HG02763 (cell line): ENCODE measurements at regions not wholly inside any gene's neighbourhood (a gene's known extent, or its start where the extent isn't known, plus 50 kb on each side); places are given as distances from the start of the nearest gene placed in this dataset.
A peak's percentile ranks its signal among the peaks of the same experiment; 100 is the strongest.

Experiments used
- ATAC-seq: cut with Tn5 transposase; IDR thresholded peaks from one replicate; pipeline ENCODE4 v1.9.1; 2021; ENCODE audit warnings: mild to moderate bottlenecking, moderate library complexity; ENCODE audit not compliant: unreplicated experiment

GRCh38 chr12:90102957-90103652 lies 394.5 kb upstream of the ATP2B1 start:
- ATAC-seq = peak; percentile 67

DNA sequence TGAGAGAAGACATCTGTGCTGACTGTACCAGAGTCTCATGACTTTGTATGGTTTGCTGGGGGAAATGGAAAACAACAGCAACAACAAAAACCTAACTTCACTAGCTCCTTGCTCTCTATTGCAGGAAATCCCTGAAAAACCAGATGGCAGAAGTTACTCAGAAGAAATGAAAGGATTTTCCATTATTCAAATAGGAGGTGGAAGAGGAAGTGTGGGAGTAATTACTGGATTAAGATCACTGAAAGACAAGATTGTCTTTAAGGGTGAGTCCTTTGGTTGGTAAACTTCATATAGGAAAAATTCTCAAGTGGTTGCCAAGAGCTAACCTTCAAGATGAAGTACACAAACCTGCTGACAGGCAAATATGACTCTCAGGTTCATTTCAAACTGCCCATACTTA lies 391.9 kb upstream of the ATP2B1 start:
- no peak for ATAC-seq

DNA sequence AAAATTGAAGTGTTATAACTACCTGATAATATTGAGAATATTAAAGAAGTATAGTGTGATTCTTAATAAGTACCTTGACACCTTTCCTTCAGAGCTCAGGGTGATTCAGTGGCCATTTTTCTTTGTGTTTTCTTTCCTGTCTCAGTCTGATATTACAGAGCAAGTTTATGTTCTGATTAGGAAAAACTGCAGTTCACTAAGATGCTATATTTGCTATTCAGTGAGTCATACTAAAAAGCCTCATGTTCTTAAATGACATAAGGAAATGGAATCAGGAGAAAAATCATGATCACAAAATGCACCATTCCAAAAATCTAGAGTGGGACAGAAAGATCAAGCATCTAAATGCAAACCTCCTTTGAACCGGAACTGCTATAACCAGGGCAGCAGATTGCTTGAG lies 390.6 kb upstream of the ATP2B1 start:
- no peak for ATAC-seq

- no peak for ATAC-seq
Observed at GRCh38 chr12:90098132-90098779, 389.6 kb upstream of the ATP2B1 start.

GRCh38 chr12:90091809-90092208 lies 383.2 kb upstream of the ATP2B1 start:
- no peak for ATAC-seq

DNA sequence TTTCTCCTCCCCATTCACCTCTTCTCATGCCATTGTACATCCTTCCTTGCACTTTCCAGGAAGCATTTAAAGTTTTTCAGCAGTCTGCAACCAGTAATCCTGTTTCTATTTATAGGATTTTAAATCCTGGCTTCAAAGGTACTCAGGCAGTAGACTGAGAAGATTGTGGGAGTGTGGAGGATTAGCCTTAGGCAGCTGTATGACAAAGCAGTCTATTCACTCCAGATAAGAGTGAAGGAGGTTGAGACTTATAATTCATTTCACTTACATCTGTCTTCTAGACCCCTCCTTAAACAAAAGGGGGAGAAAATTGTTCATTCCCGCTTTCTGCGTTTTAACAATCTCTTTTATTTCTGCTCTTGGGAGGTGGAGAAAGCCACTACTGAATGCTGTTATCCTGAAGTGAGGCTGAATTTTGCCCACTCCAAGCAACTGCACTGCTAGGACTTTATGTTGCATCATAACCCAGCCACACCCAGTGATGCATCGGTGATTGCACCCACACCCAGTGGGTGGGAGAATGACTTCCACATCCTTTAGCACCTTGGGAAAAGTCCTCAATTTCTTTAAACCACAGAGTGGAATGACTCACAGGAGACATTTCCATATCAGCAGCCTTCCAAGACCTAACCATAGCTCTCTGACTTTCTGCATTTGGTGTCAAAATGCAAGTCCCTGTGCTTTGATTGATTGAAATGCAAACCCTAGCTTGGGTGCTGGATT lies 382.5 kb upstream of the ATP2B1 start:
- ATAC-seq = no peak

GRCh38 chr12:90086281-90086680 lies 377.6 kb upstream of the ATP2B1 start:
- ATAC-seq = no peak

GRCh38 chr12:90085494-90086274 lies 377.0 kb upstream of the ATP2B1 start:
- ATAC-seq = no peak

- ATAC-seq = no peak
Observed at GRCh38 chr12:90084018-90084417, 375.4 kb upstream of the ATP2B1 start.

DNA sequence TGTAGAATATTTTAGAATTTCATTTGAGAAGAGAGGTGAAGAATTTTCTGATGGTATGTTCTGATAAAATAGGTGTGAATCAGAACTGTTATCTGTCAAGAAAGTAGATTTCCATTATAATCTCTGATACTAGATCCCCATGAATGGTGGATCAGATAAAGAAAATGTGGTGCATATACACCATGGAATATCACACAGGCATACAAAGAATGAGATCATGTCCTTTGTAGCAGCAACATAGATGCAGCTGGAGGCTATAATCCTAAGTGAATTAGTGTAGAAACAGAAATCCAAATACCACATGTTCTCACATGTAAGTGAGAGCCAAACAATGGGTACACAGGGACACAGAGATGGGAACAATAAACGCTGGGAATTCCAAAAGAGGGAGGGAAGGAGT lies 372.0 kb upstream of the ATP2B1 start:
- no peak for ATAC-seq

DNA sequence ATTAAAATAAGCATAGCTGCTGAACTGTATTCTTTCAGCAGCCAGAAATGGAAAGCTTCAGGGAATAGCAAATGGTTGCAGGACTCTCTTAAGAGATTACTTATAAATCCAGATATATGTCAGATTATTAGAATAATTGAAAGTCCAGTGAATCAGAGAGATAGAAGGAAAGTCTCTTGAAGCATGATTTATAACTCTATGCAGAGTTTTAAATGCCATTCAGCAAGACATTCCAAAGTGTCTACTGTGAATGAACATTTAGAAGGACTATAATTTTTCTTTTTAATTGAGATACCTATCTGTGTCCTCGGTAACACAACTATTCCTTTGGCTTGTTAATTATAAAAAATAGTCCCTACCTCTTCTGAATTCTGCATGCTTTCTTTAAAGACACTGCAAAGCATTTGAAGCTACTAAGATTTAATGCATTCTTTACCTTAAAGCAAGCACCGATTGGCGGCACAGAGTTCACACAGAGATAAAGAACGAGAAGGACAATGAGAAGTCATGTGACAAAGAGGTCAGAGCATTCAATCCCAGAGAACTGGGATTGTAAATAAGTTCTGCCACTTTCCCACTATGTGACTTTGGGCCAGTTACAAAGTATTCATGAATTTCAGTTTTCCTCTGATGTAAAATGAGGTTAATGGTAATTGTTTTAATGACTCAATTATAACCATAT lies 371.0 kb upstream of the ATP2B1 start:
- ATAC-seq = no peak

GRCh38 chr12:90078344-90078743 lies 369.7 kb upstream of the ATP2B1 start:
- no peak for ATAC-seq

- ATAC-seq = no peak
Observed at GRCh38 chr12:90077756-90078155, 369.1 kb upstream of the ATP2B1 start.

GRCh38 chr12:90076851-90077319 lies 368.2 kb upstream of the ATP2B1 start:
- no peak for ATAC-seq

- ATAC-seq = no peak
Observed at GRCh38 chr12:90075685-90076084, 367.0 kb upstream of the ATP2B1 start.

- ATAC-seq = peak; percentile 70
Observed at GRCh38 chr12:90074086-90074485, 365.4 kb upstream of the ATP2B1 start.

GRCh38 chr12:90071996-90072395 lies 363.4 kb upstream of the ATP2B1 start:
- ATAC-seq = no peak

GRCh38 chr12:90069711-90070110 lies 361.1 kb upstream of the ATP2B1 start:
- no peak for ATAC-seq

GRCh38 chr12:90067791-90068190 lies 359.2 kb upstream of the ATP2B1 start:
- ATAC-seq = no peak
